IMR-90 (cell line): ENCODE measurements at regions not wholly inside any gene's neighbourhood (a gene's known extent, or its start where the extent isn't known, plus 50 kb on each side); places are given as distances from the start of the nearest gene placed in this dataset.

Source experiments
- ATAC-seq: fragments of 200-7000 bp; cut with Tn5 transposase; 2 replicates; pipeline ENCODE4 v1.9.1; 2020; ENCODE audit warnings: low read depth, mild to moderate bottlenecking, moderate library complexity
- BruUV-seq: library from RNA; stranded (reverse); fragments of 400-500 nt; replicated peaks from 2 replicates; lab custom pipeline; 2021; lab: Mats Ljungman, UMichigan
- CTCF ChIA-PET: fragments of 300-600 bp; formaldehyde crosslinking; extraction: SDS; loops from one replicate; lab custom pipeline; 2021; ENCODE audit warnings: antibody characterized with exemption; lab: Yijun Ruan, JAX
- POLR2A ChIA-PET: fragments of 300-600 bp; sonication (Branson Sonifier 250); formaldehyde crosslinking; loops from one replicate; lab custom pipeline; 2022; ENCODE audit warnings: antibody characterized with exemption; ENCODE audit not compliant: unreplicated experiment; lab: Charles Lee
- DNase-seq: peaks from one replicate; pipeline ENCODE4 v3.0.0; 2013
- H2AFZ ChIP-seq: replicated peaks from 2 replicates; pipeline ENCODE3; 2013; ENCODE audit warnings: low read length, mild to moderate bottlenecking; ENCODE audit not compliant: poor library complexity
- H2AK5ac ChIP-seq: 2 replicates; pipeline ENCODE4 v1.6.1; 2013; ENCODE audit warnings: low read depth, low read length, inconsistent platforms
- H2AK9ac ChIP-seq: replicated peaks from 2 replicates; pipeline ENCODE3; 2013; ENCODE audit warnings: mild to moderate bottlenecking, low read depth, low read length, moderate library complexity; ENCODE audit not compliant: poor library complexity
- H2BK120ac ChIP-seq: 2 replicates; pipeline ENCODE4 v1.6.1; 2013; ENCODE audit warnings: low read depth, low read length, inconsistent platforms
- H2BK15ac ChIP-seq: 3 replicates; pipeline ENCODE4 v1.6.1; 2013; ENCODE audit warnings: low read depth, low read length, inconsistent platforms
- H2BK20ac ChIP-seq: 2 replicates; pipeline ENCODE4 v1.6.1; 2013; ENCODE audit warnings: low read depth, mild to moderate bottlenecking, inconsistent platforms, low read length, moderate library complexity
- H2BK5ac ChIP-seq: 2 replicates; pipeline ENCODE4 v1.6.1; 2013; ENCODE audit warnings: mild to moderate bottlenecking, low read depth, low read length, inconsistent platforms; ENCODE audit not compliant: poor library complexity, severe bottlenecking
- H3K14ac ChIP-seq: replicated peaks from 2 replicates; pipeline ENCODE4 v1.6.1; 2013; ENCODE audit warnings: low read depth, low read length, inconsistent platforms
- H3K18ac ChIP-seq: 2 replicates; pipeline ENCODE4 v1.6.1; 2013; ENCODE audit warnings: low read depth, low read length, control low read depth
- H3K23ac ChIP-seq: 2 replicates; pipeline ENCODE4 v1.6.1; 2013; ENCODE audit warnings: low read depth, low read length, inconsistent platforms
- H3K27ac ChIP-seq: 2 replicates; pipeline ENCODE4 v1.5.1; 2013; ENCODE audit warnings: mild to moderate bottlenecking, control low read depth, low read length; ENCODE audit not compliant: insufficient read depth
- H3K27me3 ChIP-seq: 2 replicates; pipeline ENCODE4 v1.6.1; 2013; ENCODE audit warnings: low read length; ENCODE audit not compliant: control insufficient read depth, insufficient read depth
- H3K36me3 ChIP-seq: 2 replicates; pipeline ENCODE4 v1.6.1; 2013; ENCODE audit warnings: low read length, mixed read lengths; ENCODE audit not compliant: control insufficient read depth, insufficient read depth
- H3K4ac ChIP-seq: 2 replicates; pipeline ENCODE4 v1.6.1; 2013; ENCODE audit warnings: low read depth, low read length, inconsistent platforms
- H3K4me1 ChIP-seq: 2 replicates; pipeline ENCODE4 v1.6.1; 2013; ENCODE audit warnings: low read length, mixed read lengths; ENCODE audit not compliant: control insufficient read depth, insufficient read depth
- H3K4me2 ChIP-seq: 2 replicates; pipeline ENCODE4 v1.6.1; 2013; ENCODE audit warnings: low read depth, mild to moderate bottlenecking, control low read depth, low read length, moderate library complexity
- H3K4me3 ChIP-seq: 2 replicates; pipeline ENCODE4 v1.5.1; 2013; ENCODE audit warnings: low read depth, mild to moderate bottlenecking, control low read depth, low read length, moderate library complexity; ENCODE audit not compliant: insufficient read depth
- H3K56ac ChIP-seq: 2 replicates; pipeline ENCODE4 v1.6.1; 2013; ENCODE audit warnings: low read length, inconsistent platforms; ENCODE audit not compliant: insufficient read depth; ENCODE audit errors: extremely low read depth
- H3K79me1 ChIP-seq, 2 experiments: 2 replicates each; pipeline ENCODE4 v1.6.1; 2013; ENCODE audit warnings: low read length in 2 of 2, inconsistent platforms in 1 of 2, low read depth in 1 of 2
- H3K9ac ChIP-seq: 2 replicates; pipeline ENCODE4 v1.6.1; 2013; ENCODE audit warnings: low read depth, low read length, control low read depth
- H3K9me1 ChIP-seq: 2 replicates; pipeline ENCODE4 v1.6.1; 2013; ENCODE audit warnings: low read length, inconsistent platforms; ENCODE audit not compliant: insufficient read depth
- H3K9me3 ChIP-seq: 2 replicates; pipeline ENCODE4 v1.6.1; 2013; ENCODE audit warnings: low read length; ENCODE audit not compliant: control insufficient read depth, insufficient read depth
- H4K20me1 ChIP-seq: 2 replicates; pipeline ENCODE4 v1.6.1; 2013; ENCODE audit warnings: low read length, inconsistent platforms; ENCODE audit not compliant: insufficient read depth
- H4K5ac ChIP-seq: 2 replicates; pipeline ENCODE4 v1.6.1; 2013; ENCODE audit warnings: mild to moderate bottlenecking, low read depth, low read length, control low read depth
- H4K8ac ChIP-seq, 2 experiments: 2 replicates each; pipeline ENCODE4 v1.6.1; 2013; ENCODE audit warnings: low read depth in 2 of 2, low read length in 2 of 2, control low read depth in 1 of 2, inconsistent platforms in 1 of 2
- H4K91ac ChIP-seq: 2 replicates; pipeline ENCODE4 v1.6.1; 2013; ENCODE audit warnings: low read depth, low read length, inconsistent platforms; ENCODE audit not compliant: insufficient read depth
- MAZ ChIP-seq: IDR thresholded peaks from 2 replicates; pipeline ENCODE4 v1.6.1; 2012; ENCODE audit warnings: low read depth, mild to moderate bottlenecking, low read length, improper control_type of control experiment, moderate library complexity, borderline replicate concordance
- RAD21 ChIP-seq: IDR thresholded peaks from 2 replicates; pipeline ENCODE4 v1.6.1; 2012; ENCODE audit warnings: low read length, improper control_type of control experiment
- WGBS, 2 experiments: methylation state at CpG; one replicate each; pipeline versions ENCODE4 v1.1.5 to v1.1.7; 2013; ENCODE audit warnings: missing lambda C conversion rate in 2 of 2; ENCODE audit not compliant: insufficient read length in 1 of 2; ENCODE audit errors: extremely low coverage in 2 of 2; 5-methylcytosine and 5-hydroxymethylcytosine counted together
- dilution Hi-C: fragments of 300-500 bp; cut with HindIII; formaldehyde crosslinking; loops from one replicate; pipeline ENCODE4 v1.14.3; 2018; ENCODE audit warnings: low sequenced_read_pairs; ENCODE audit not compliant: unreplicated experiment
- in situ Hi-C: fragments of 300-500 bp; cut with MboI; formaldehyde crosslinking; loops from 3 replicates; pipeline ENCODE4 v1.14.3; 2019; ENCODE audit warnings: low sequenced_read_pairs, inconsistent platforms, mixed read lengths
- intact Hi-C: fragments of 100-400 bp; cut with micrococcal nuclease; formaldehyde crosslinking; loops from 2 replicates; pipeline ENCODE4 v1.10.0; 2022

GRCh38 chr13:40121722-40122121 lies 466.3 kb downstream of the COG6 start:
- Histone ChIP-seq H3K9me3 (no peaks in the 10 kb centered on the region; the same call in 1 of the 2 replicates), H4K5ac (no peak overlapping the region), H3K4me2 (no peak overlapping the region), H2AK5ac (no peak overlapping the region), H4K20me1 (no peaks in the 10 kb centered on the region), H3K9me1 (no peaks in the 10 kb centered on the region), H2AFZ (no peak overlapping the region), H3K9ac (no peak overlapping the region), H2BK120ac (no peak overlapping the region), H3K56ac (no peak overlapping the region), H3K4ac (no peak overlapping the region), H3K79me1 (no peaks in the 10 kb centered on the region), H3K14ac (no peak overlapping the region), H3K4me1 (no peaks in the 10 kb centered on the region), H3K27ac (no peak overlapping the region), H3K23ac (no peak overlapping the region), H4K91ac (no peak overlapping the region), H2BK5ac (no peak overlapping the region), H3K4me3 (no peak overlapping the region), H3K27me3 (no peaks in the 10 kb centered on the region), H2AK9ac (no peak overlapping the region), H3K18ac (no peak overlapping the region), H4K8ac (no peak overlapping the region), H3K36me3 (no peaks in the 10 kb centered on the region), H2BK20ac (no peak overlapping the region), H2BK15ac (no peak overlapping the region)
- ChIA-PET POLR2A (no interaction called here), CTCF (no interaction called here)
- dilution Hi-C loops (no loop called here), in situ Hi-C loops (no loop called here), intact Hi-C loops (no loop called here)
- TF ChIP-seq RAD21 (no peak), MAZ (no peak)
- WGBS, 2 experiments = no CpG with 5 or more reads among the region's 2 CpGs
- no TSS peak for BruUV-seq
- DNase-seq (no peak), ATAC-seq (no peak)
